ENCODE measurements at regions not wholly inside any gene's neighbourhood (a gene's known extent, or its start where the extent isn't known, plus 50 kb on each side); places are given as distances from the start of the nearest gene placed in this dataset.

DNA sequence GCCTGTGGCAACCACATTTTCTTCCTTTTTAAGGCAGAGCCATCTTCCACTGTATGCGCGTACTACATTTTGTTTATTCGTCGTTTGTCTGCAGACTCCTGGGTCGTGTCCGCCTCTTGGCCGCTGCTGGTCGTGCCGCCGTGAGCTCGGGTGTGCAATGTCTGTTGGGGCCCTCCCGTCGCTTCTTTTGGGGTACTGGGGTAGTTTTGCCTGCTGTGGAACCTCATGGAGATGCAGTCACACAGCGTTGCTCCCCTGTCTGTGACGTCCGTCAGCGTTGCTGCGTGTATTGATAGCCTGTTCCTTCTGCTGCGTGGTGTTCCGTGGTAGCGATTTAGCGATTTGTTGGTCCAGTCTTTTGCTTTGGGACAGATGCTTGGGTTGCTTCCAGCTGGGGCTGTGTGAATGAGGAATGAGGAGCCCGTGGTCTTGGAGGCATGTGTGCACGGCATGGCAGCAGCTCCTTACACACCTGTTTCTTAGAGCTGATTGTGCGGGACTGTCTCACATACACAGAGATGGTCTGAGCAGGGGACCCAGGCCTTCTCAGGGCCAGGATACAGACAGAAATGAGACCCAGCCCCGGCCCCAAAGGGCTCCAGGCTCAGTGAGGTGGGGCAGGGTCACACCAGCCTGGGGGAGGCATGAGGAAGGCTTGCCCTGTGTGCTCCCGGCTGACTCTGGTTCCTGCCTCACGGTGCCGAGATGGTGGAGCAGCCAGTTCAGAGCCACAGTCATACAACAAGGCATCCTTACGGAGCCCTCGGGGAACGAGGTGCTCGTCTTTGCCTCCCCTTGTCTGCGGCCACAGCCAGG is 78.4 kb upstream of the GSE1 start (continued):
- TF ChIP-seq EEA1 (CRISPR knock-in tag; IDR thresholded peaks at IDR 0.05; ENCODE audit: borderline replicate concordance) (no peak), AGO2 (optimal IDR thresholded peaks at IDR 0.05; ENCODE audit: low read depth, low read length) (peak; percentile 57), RXRA (CRISPR knock-in tag; IDR thresholded peaks at IDR 0.05) (no peak)
- TF ChIP-seq, protein P1, sequence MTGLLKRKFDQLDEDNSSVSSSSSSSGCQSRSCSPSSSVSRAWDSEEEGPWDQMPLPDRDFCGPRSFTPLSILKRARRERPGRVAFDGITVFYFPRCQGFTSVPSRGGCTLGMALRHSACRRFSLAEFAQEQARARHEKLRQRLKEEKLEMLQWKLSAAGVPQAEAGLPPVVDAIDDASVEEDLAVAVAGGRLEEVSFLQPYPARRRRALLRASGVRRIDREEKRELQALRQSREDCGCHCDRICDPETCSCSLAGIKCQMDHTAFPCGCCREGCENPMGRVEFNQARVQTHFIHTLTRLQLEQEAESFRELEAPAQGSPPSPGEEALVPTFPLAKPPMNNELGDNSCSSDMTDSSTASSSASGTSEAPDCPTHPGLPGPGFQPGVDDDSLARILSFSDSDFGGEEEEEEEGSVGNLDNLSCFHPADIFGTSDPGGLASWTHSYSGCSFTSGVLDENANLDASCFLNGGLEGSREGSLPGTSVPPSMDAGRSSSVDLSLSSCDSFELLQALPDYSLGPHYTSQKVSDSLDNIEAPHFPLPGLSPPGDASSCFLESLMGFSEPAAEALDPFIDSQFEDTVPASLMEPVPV (CRISPR knock-in tag; IDR thresholded peaks at IDR 0.05), result 0 out of 2 replicates have a peak, but pooled peaks have one; percentile 62

DNA sequence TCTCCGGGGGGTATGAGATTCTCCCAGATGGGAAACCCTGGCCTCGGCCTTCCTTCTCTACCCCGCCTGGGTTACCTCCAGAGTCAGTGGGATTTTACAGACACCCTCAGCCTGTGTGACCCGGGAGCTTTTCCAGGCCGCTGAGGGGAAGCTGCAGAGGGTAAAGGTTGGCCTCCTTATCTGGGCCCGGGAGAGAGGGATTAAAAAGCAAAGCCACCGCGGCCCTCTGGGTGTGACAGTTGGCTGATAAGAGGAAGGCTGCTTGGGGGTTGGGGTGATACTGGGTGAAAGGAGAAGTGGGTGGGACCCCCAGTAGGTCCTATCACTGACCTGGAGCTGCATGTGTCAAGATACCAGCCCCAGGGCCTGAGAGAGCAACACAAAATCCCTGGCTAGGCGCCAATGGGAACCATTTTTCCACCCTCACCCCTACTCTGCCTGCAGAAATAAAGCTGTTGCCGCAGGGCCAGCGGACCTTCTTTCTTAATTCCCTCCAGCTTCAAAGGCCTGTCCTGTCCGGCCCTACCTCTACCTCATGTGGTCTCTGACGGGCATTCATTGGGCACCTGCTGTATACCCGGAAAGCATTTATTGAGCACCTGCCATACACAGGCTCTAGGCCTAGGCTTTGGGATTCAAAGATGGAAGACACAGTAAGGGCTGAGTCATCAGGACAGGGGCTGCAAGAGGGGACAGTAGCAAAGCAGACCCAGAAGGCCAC is 77.6 kb upstream of the GSE1 start:
- H3K27ac ChIP-seq (ENCODE audit: extremely low read length, insufficient read depth, low read length), result peak overlapping the region; percentile 90
- no peaks in the 10 kb centered on the region for H3K36me3 ChIP-seq (replicated peaks in 1 of 2; ENCODE audit: control insufficient read depth in 1 of 2, insufficient read depth in 2 of 2, low read length in 2 of 2)
- DNase-seq (ENCODE audit: low spot score), result peak; percentile 98
- H3K4me2 ChIP-seq (ENCODE audit: low read depth, low read length), result peak overlapping the region; percentile 83
- peak; percentile 83 for ATAC-seq
- intact Hi-C loops (cut with micrococcal nuclease; ENCODE audit: unreplicated experiment) (loop anchor here (1.0 to 2.0 kb wide), 3 partner anchors 9 to 19 kb away; no protein-coding TSS in a partner anchor), in situ Hi-C loops (cut with HindIII; ENCODE audit: extremely low pct_ligation_motif_present, low pct_unique_long_range_greater_than_20kb) (no loop called here)
- WGBS (ENCODE audit: low lambda C conversion rate), result 4% methylated on average over 14 of the region's 14 CpGs
- H3K79me2 ChIP-seq (ENCODE audit: insufficient read depth, low read length), result peaks cover 16% of the 10 kb centered on the region
- ChIA-PET CTCF (ENCODE audit: low intra/inter-chr PET ratio, low total read pairs) (no interaction called here), POLR2A (interaction anchor here (0.6 to 8.4 kb wide), 21 partner anchors 9 to 372 kb away, joined by 3 to 227 read pairs (median 5); partner anchors contain the start of gene GSE1)
- H3K9ac ChIP-seq (ENCODE audit: insufficient read depth, low read depth, low read length), result peak overlapping the region; percentile 71
- BruUV-seq (replicated peaks), result no TSS peak
- peaks cover 100% of the 10 kb centered on the region for H3K4me1 ChIP-seq (ENCODE audit: insufficient read depth, low read length)
- no peaks in the 10 kb centered on the region for H3K9me3 ChIP-seq (ENCODE audit: low read length)
- no peaks in the 10 kb centered on the region for H3K27me3 ChIP-seq (ENCODE audit: control insufficient read depth in 1 of 2, insufficient read depth in 2 of 2, low read length in 2 of 2)
- no peak overlapping the region for H2AFZ ChIP-seq (ENCODE audit: low read length)
- H4K20me1 ChIP-seq (ENCODE audit: insufficient read depth, low read length), result no peaks in the 10 kb centered on the region
- H3K4me3 ChIP-seq (replicated peaks in 1 of 3; ENCODE audit: insufficient read depth in 1 of 3, low read depth in 2 of 3, low read length in 3 of 3), result peak overlapping the region; percentile 24 to 74 (median 32); a peak in 5 of 6 replicates
- FAIRE-seq, result peak; percentile 99
- peak; percentile 65; the same call in 1 of the 2 replicates for TF ChIP-seq SIN3A (IDR thresholded peaks at IDR 0.05; ENCODE audit: borderline replicate concordance, low read depth, low read length)
- TF ChIP-seq ZNF207 (IDR thresholded peaks at IDR 0.05; ENCODE audit: borderline replicate concordance), result no peak
- peak; percentile 96 for TF ChIP-seq ZNF292 (CRISPR knock-in tag; IDR thresholded peaks at IDR 0.05; ENCODE audit: borderline replicate concordance, low read depth)
- TF ChIP-seq GFI1 (CRISPR knock-in tag; IDR thresholded peaks at IDR 0.05; ENCODE audit: borderline replicate concordance), result peak; percentile 96
- TF ChIP-seq ZNF749 (CRISPR knock-in tag; IDR thresholded peaks at IDR 0.05; ENCODE audit: borderline replicate concordance), result peak; percentile 87; the same call in 1 of the 2 replicates
- 0 out of 2 replicates have a peak, but pooled peaks have one; percentile 88 for TF ChIP-seq ZNF431 (CRISPR knock-in tag; IDR thresholded peaks at IDR 0.05; ENCODE audit: borderline replicate concordance, low read depth)
- TF ChIP-seq ZNF383 (CRISPR knock-in tag; IDR thresholded peaks at IDR 0.05; ENCODE audit: borderline replicate concordance), result peak; percentile 75; the same call in 1 of the 2 replicates
- peak; percentile 60; the same call in 1 of the 2 replicates for TF ChIP-seq SAFB2 (CRISPR knock-in tag; IDR thresholded peaks at IDR 0.05; ENCODE audit: borderline replicate concordance, low read depth)
- TF ChIP-seq, protein P2, sequence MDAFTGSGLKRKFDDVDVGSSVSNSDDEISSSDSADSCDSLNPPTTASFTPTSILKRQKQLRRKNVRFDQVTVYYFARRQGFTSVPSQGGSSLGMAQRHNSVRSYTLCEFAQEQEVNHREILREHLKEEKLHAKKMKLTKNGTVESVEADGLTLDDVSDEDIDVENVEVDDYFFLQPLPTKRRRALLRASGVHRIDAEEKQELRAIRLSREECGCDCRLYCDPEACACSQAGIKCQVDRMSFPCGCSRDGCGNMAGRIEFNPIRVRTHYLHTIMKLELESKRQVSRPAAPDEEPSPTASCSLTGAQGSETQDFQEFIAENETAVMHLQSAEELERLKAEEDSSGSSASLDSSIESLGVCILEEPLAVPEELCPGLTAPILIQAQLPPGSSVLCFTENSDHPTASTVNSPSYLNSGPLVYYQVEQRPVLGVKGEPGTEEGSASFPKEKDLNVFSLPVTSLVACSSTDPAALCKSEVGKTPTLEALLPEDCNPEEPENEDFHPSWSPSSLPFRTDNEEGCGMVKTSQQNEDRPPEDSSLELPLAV (CRISPR knock-in tag; conservative IDR thresholded peaks at IDR 0.05; ENCODE audit: low read depth), result no peak
- TF ChIP-seq TCF12 (IDR thresholded peaks at IDR 0.05), result no peak
- TF ChIP-seq TCF12 (CRISPR knock-in tag; IDR thresholded peaks at IDR 0.05), result peak; percentile 94
- no peak for TF ChIP-seq THYN1 (CRISPR knock-in tag; IDR thresholded peaks at IDR 0.05; ENCODE audit: borderline replicate concordance, low read depth)
- TF ChIP-seq ZNF124 (CRISPR knock-in tag; IDR thresholded peaks at IDR 0.05), result peak; percentile 92
- peak; percentile 70 for TF ChIP-seq ZNF143 (CRISPR knock-in tag; IDR thresholded peaks at IDR 0.05)
